GM12874 (cell line): ENCODE measurements at regions not wholly inside any gene's neighbourhood (a gene's known extent, or its start where the extent isn't known, plus 50 kb on each side); places are given as distances from the start of the nearest gene placed in this dataset.

Experiments used
- TF ChIP-seq, protein P1 (sequence below): IDR thresholded peaks from 2 replicates; pipeline ENCODE4 v1.5.1; 2011; ENCODE audit warnings: low read depth, mild to moderate bottlenecking, control low read depth, low read length, moderate library complexity; ENCODE audit not compliant: insufficient read depth

DNA sequence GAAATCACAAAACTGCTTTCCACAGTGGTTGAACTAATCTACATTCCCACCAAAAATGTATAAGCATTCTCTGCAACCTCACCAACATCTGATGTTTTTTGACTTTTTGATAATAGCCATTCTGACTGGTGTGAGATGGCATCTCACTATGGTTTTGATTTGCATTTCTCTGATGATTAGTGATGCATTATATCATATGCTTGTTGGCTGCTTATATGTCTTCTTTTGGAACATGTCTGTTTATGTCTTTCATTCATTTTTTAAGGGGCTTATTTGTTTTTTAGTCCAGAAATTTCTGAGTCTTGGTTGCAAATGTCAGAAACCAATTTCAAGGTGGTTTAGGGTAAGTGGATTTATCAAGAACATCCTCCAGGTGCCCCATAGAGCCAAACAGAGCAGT, 484.8 kb upstream of the TSHZ3 start:
- TF ChIP-seq, protein P1, sequence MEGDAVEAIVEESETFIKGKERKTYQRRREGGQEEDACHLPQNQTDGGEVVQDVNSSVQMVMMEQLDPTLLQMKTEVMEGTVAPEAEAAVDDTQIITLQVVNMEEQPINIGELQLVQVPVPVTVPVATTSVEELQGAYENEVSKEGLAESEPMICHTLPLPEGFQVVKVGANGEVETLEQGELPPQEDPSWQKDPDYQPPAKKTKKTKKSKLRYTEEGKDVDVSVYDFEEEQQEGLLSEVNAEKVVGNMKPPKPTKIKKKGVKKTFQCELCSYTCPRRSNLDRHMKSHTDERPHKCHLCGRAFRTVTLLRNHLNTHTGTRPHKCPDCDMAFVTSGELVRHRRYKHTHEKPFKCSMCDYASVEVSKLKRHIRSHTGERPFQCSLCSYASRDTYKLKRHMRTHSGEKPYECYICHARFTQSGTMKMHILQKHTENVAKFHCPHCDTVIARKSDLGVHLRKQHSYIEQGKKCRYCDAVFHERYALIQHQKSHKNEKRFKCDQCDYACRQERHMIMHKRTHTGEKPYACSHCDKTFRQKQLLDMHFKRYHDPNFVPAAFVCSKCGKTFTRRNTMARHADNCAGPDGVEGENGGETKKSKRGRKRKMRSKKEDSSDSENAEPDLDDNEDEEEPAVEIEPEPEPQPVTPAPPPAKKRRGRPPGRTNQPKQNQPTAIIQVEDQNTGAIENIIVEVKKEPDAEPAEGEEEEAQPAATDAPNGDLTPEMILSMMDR = no peak

DNA sequence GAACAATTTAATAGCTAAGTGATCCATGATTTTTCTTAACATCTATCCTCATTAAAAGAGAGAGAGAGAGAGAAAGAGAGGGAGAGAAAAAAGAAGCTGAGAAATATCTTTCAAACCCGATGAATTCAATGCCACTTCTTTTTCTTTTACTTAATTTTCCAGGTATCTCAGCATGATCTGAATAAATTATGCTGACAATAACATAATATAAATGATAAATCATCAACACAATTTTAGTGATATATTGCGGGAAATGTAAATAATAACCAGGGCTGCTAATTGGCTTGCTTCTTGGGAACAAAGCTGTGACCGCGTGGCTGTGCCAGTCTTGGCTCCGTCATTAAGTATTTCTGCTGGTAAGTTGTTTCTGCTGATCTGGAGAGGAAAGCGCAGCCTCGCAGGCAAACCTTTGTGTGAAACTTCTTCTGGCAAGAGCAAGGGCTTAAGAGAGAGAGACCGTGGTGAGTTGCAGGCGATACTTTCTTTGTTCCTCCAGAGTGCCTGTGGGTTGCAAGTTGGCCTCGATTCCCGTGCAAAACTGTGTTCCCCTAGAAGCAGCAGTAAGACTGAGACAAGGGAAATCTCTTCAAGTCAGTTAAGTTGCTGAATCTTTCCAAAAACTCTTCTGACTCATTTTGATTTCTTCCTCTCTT, 489.1 kb upstream of the TSHZ3 start:
- TF ChIP-seq, protein P1 = no peak

DNA sequence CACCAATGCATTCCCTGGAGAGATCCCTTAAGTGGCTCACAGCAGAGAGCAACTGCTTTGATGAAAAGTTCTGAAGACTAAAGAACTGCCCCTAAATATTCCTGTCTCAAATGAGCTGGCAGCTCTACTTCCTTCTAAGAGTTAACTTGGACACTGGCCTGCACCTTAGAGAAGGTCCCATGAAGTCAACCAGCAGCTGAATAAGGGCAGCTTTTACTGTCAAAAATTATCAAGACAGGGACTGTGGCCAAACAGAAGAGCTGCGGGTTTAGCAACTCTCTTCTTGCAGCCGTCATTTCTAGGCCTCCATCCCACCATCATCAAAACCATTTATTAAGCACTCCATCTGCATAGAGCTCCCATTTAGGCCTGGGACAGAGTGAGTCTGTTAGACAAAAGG, 491.1 kb upstream of the TSHZ3 start:
- TF ChIP-seq, protein P1 = no peak

DNA sequence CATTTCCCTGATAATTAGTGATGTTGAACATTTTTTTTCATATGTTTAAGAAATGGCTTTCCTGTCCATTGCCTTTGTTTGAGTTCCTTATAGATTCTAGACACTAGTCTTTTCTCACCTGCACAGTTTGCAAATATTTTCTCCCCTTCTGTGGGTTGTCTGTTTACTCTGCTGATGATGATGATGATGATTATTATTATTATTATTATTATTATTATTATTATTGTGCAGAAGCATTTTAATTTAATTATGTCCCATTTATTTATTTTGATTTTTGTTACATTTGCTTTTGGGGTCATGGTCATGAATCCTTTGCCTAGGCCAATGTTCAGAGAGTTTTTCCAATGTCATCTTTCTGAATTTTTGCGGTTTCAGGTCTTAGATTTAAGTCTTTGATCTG, 492.5 kb upstream of the TSHZ3 start:
- TF ChIP-seq, protein P1 = no peak

DNA sequence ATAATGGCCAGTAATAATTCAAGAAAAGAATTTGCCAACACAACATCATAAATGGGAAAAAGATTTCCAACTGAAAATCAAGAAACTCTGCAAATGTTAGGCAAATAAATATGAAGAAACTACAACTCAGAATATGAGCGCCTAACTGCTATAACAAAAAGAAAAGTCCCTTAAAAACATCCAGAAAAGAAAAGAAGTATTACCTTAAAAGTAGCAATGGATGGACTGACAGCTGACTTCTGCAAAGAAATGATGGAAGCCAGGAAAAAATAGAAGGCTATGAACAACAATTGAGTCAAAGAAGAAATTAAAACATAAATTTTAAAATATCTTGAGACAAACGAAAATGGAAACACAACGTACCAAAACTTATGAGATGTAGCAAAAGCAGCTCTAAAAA, 482.3 kb upstream of the ZNF507 start:
- TF ChIP-seq, protein P1 = no peak

DNA sequence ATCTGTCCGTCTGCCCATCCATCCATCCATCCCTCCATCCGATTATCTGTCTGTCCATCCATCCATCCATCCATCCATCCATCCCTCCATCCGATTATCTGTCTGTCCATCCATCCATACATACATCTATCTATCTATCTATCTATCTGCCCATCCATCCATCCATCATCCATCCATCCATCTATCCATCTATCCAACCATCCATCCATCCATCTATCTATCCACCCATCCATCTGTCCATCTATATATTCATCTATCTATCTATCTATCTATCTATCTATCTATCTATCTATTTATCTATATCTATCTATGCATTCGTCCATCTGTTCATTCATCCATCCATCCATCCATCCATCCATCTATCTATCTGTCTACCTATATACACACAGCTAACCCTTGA, 471.1 kb upstream of the ZNF507 start:
- TF ChIP-seq, protein P1 = no peak

DNA sequence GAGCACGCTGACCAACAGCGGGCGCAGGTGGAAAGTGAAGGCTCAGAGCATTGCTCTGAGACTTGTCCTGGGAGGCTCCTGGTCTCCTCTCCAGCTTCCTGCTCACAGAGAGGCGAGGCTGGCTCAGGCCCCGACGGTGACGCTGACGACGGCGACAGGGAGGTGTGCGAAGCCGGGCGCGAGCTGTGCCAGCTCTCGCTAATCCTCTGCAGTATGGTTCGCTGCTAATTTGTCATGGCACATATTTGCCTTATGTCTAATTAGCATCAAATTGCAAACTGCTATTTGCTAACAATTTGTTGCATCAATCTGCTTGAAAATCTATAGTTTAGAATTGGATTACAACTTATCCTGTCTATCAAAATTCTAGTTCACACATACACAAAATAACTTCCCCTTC, 469.8 kb upstream of the ZNF507 start:
- TF ChIP-seq, protein P1 = no peak
